H4 (cell line): ENCODE measurements at regions not wholly inside any gene's neighbourhood (a gene's known extent, or its start where the extent isn't known, plus 50 kb on each side); places are given as distances from the start of the nearest gene placed in this dataset.
"Not testable (repeated sequence)": the region's sequence is repeated elsewhere in the genome, so short reads cannot be mapped to it uniquely, and the experiment has no call there.

ENCODE experiments used
- DNase-seq: peaks from one replicate; pipeline ENCODE4 v3.0.0-alpha.2; 2015; ENCODE audit warnings: low spot score

DNA sequence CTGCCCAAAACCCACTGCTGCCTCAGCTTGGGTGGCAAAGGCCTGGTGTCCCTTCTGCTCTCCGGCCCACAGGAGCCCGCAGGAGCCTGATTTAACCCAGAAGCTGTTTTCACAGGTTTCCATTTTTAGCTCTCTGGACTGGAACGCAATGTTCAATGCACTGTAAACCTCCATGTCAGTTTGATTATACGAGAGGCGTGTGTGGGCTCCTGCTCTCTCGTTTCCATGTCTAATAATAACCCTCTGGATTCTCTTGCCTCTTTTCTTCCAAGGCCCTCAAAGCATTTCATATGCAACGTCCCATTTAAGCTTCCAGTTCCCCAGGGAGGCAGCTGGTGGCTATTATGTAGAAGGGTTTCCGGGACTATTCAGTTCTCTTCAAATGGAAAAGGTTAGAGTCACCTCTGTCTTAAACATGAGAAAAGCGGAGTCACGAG is 161.1 kb downstream of the SUDS3 start:
- DNase-seq = no peak

DNA sequence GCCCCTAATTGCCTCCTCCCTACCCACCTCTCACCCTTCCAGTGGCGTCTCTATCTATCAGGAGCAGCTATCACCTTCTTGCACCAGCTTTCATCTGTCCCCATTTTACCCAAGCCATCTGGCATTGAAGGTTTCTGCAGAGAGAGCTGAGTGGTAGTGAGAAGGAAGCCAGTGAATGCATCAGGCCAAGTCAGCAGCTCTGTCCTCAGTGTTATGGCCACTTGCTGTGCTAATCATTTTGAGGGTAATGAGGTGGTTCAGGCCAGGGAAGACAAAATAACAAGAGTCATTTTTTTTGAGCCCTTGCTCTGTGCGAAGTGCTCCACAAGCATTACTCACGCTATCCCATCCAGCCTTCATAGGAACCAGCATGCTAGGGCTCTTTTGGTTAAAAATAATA is 164.7 kb downstream of the SUDS3 start:
- DNase-seq = no peak

DNA sequence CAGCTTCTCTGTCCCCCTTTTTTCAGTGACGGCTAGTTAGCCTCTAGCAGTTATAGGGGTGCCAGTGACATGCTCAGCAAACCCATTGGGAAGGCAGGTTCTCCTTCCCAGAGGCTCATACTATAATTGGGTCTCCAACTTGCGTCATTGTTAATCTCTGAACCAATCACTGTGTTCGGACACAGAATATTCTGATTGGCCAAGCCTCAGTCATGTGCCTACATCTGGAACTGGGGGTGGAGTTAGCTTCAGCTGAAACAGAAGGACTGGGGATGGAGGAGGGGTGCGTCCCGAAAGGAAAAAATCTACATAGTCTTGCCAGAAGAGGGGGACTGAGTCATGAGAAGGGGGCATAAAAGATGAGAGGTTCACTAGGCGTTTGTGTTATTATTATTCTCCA is 165.6 kb downstream of the SUDS3 start:
- DNase-seq = peak; percentile 14

DNA sequence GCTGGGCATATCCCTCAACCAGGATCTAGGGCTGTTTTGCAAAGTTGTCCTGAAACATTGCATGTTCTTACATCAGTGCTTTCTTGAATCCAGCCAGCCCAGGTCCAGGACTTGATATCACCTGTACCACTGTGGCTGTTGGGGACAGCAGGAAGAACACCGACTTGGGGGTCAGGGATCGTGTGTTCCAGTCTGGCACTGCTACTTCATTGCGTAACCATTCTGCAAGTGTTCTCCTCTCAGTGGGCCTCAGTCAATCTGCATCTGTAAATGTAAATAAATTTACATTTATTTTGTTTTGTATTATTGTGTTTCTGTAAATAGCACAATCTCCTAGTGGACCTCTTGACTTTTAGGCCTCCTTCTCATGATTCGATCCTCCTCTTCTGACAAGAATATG is 167.3 kb downstream of the SUDS3 start:
- DNase-seq = no peak

DNA sequence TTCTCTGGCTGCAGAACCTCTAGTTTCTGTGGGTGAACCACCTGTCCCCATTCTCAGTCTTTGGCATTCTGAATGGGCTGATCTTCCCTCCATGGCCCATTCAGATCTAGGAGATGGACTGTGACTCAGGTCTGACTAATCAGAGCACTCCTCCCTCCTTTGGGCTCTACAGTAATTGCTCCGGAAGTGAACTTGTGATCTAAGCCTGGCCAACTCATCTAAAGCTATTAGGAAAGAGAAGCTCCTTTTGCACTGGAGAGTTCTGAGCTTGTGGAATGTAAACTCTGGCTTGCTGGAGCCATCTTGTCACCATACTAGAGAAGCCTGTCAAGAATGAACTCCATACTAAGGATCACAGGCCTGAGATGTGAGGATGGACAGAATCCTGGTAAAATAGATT is 168.2 kb downstream of the SUDS3 start:
- peak; percentile 62 for DNase-seq

DNA sequence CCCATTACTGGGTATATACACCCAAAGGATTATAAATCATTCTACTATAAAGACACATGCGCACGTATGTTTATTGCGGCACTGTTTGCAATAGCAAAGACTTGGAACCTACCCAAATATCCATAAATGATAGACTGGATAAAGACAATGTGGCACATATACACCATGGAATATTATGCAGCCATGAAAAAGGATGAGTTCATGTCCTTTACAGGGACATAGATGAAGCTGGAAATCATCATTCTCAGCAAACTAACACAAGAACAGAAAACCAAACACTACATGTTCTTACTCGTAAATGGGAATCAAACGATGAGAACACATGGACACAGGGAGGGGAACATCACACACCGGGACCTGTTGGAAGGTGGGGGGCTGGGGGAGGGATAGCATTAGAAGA is 171.3 kb downstream of the SUDS3 start:
- DNase-seq = not testable (repeated sequence)

DNA sequence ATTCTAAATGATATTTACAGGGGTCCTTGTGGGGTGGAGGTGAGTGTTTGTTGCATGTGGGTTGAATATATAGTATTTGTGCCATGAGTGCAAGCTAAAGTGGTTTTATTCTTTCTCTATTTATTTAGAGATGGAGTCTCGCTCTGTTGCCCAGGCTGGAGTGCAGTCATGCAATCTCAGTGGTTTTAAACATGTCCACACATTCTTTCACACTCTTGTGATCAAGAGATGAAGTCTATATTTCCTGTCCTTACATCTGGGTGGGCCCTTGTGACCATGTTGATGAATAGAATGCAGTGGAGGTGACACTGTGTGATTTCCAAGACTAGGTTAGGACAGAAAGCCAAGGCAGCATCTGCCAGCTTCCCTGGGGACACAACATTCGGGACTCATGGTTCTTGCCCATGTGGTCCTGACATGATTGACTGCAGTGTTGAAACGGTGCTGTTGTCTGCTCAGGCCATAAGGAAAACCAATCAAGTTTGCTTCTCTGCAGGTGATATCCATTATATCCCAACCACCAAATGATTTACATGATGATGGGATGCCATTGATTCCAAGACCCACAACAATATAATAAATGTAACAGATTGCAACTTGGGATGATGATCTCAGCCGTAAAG is 172.6 kb downstream of the SUDS3 start:
- DNase-seq = no peak

DNA sequence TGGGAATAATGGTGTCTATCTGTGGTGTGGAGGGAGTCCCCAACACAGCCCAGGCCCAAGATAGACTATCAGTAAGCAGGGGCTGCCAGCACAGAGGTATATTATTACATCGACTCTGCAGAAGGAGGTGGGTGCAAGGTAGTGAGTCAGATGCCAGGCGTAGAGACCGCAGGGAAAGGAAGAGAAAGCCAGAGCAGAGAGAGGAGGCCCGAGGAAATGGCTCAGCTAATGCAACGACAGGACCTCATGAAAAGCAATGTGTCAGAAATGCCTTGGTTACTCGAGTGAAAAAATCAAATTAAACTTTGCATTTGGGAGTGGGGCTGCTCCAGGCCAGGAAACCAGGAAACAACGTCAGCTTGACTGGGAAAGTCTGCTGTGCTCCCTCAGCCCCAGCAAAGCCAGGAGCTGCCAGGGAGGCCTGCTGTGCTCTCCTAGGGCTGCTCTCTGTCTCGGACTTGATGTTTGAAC is 173.2 kb downstream of the SUDS3 start:
- no peak for DNase-seq

DNA sequence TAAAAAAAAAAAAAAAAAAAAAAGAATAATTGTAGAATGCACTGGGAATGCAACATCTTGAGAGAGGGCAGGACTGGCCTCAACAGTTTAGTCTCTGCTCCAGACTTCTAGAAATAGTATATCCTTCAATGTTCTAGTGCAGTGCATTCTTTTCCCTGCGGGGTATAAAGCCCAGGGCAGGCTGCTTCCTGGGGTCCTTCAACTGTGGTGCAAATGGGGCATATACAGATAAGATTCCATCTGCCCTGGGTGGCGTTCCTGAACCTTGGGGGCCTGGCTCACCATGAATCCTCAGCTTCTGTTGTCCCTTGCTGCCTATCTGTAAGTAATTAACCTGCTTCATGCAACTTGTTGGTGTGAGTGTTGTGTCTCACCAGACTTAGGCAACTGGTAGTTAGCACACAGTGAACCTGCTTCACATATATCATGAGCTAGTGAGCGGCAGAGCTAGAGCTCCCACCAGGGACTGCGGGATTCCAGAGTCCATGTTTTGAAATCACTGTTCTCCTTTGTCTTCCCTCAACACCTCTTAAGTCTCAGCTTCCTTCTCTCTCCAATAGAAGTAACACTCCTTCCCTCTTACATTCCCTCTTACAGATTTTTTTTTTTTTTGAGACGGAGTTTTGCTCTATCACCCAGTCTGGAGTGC is 177.6 kb downstream of the SUDS3 start:
- DNase-seq = no peak

DNA sequence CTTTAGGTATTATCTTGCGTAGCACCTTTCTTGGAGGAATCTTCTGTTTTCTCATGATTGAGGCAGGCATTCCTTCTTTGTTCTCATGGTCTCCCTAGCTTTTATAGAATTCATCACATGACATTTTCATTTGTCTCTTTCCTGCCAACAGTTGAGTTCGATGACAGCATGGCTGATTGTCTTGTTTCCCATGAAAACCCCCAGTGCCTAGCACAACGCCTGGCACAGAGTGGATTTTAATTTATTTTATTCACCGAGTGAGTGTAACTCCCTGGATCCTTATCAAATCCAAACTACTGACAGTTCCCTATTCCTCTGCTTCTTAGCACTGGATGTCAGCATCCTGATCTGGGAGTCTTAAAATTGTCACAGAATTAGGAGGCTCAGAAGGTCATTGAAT is 182.6 kb downstream of the SUDS3 start:
- no peak for DNase-seq

DNA sequence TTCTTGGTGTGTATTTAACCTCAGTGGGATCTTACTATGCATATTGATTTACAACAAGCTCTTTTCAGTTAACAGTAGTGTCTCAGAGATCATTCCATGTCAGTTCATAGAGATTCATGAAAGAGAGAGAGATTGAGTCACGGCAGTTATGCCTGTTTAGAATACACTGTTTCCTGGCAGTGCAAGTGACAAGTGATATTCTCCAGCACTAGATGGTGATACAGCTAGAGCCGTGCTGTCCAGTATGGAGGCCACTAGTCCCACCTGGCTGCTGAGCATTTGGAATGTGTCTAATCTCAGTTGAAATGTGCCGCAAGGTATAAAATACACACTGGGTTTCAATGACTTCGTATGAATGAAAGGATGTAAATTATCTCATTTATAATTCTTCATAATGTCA is 184.4 kb downstream of the SUDS3 start:
- DNase-seq = no peak

DNA sequence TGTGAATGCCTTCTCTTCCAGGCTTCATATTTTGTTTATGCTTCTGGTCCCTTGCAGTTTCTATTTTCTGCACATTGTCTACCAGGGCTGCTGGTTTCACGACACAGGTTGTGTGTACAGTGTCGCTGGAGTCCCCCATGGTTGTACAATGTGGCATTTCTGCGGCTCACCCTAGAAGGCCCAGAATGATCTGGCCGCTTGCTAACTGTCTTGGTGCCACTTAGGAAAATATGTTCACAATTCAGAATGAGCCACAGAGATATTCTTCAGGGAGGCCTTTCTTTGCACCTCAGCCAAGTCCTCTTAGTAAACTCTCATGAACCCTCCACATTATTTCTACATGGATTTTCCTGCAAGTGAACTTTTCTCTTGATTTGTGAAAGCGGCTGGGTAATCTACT is 195.4 kb downstream of the SUDS3 start:
- DNase-seq = no peak

DNA sequence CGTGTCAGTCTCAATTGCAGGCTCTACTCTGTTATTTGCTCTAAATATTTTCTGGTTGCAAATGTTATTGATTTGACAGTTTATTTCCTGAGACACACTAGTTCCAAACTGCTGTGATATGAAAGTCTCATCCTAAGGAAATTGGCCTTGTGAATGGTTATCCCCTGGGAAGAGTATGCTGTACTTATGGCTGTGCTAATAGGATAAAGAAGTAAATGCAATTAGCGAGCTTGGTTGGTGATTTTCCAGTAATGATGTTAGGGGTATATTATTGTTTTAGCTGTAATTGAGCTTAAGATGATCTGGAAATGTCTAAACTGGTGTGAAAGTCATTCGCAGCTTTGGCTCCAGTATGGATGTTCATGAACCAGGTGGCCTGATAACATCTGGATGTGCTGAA is 197.9 kb downstream of the SUDS3 start:
- DNase-seq = no peak

DNA sequence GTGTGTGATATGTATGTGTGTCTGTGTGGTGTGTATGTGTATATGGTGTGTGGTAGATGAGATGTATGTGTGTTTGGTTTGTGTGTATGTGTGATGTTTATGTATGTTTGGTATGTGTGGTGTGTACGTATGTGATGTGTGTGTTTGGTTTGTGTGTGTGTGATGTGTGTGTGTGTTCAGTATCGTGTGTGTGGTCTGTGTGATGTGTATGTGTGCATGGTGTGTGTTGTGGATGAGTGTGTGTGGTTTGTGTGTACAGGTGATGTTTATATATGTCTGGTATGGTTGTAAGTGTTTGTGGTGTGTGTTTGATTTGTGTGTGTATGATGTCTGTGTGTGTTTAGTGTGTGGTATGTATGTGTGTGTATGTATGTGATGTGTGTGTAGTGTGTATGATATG is 199.4 kb downstream of the SUDS3 start:
- no peak for DNase-seq

DNA sequence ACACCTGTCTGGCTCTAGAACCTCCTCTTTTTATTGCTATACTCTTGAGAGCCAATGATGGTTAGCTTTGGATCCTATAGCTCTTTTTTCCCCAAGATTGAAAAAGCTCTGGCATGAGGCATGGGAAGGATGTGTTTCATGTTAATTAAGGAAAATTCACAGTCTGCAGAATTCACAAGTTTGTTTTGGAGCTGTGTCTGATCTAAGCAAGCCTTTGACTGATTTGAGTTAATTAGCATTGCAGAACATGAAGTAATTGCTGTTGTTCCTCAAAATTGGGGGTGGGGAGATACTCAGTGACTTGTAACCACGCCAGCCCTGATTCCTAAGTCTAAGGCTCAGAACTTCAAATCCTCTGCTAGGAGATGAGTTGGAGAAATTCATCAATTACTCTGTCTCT is 205.0 kb downstream of the SUDS3 start:
- no peak for DNase-seq

DNA sequence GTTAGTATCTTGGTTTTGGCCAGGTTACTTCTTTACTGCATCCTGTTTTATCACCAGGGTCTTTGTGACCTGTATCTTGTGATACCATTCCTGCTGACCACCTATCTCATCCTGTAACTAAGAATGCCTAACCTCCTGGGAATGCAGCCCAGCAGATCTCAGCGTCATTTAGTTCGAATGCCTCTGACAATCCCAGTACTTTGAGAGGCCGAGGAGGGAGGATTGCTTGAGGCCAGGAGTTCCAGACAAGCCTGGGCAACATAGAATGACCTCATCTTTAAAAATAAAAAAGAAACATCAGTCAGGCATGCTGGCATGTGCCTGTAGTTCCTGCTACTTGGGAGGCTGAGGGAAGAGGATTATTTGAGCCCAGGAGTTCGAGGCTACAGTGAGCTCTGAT is 206.5 kb downstream of the SUDS3 start:
- no peak for DNase-seq

DNA sequence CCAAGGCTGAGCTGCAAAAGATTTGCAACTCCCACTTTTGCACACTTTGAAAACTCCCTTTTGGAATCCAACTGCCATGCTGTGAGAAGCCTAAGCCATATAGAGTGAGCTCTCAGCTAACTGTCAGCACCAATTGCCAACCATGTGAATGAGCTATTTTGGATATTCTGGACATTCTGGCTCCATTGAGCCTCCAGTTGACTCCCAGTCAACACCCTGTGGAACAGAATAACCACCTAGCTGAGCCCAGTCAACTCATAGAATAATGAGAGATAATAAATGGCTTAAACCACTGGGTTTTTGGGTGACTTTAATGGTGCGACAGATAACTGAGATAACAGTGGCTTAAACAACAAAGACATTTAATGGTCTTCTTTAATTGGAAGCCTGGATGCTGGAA is 210.1 kb downstream of the SUDS3 start:
- no peak for DNase-seq

DNA sequence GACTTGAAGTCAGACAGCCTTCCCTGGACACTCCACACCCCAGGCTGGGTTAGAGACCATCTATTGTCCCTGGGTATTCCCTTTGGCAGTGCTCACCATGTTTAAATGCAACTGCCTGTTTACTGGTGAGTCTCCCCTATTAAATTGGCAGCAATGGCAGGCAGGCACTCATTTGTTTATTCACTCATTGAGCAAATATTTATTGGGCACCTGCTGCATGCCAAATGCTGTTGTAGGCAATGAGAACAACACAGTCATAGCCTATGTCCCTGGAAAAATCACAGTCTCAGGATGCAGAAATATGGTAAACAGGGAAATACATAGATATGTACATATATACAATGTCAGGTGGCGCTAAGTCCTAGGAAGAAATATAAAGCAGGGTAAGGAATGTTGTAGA is 212.8 kb downstream of the SUDS3 start:
- no peak for DNase-seq

DNA sequence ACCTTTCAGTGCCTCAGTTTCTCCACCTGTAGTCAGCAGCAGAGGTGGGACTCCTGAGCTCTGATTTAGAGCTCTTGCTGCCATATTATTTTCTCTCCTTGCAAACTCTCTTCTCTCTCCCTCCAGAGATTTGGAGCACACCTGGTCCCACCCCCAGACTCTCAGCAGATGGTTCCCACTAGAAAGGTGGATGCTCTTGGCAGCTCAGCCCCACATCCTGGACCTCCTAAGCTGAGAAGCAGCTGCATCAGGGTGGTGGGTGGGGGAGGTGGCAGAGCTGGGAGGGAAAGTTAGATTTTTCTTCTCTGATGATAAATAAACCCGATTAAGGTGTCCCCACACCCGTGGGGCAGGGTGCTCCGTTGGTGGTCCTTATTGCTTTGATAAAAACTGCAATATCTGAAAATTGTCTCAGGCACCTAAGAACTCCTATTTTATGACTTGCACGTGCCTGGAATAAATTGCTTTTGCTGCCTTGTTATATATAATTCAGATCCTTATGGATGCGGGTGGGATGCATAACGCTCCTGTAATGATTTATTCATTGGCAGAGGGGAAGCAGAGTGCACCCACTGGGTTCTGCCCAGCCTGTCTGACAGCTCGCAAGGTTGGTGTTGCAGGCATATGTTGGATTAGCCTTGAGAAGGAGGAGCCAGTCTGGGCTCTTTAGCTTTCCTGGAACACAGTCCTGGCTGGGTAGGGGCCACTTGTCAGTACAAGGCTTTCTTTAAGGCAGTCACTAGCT is 214.2 kb downstream of the SUDS3 start:
- DNase-seq = no peak

DNA sequence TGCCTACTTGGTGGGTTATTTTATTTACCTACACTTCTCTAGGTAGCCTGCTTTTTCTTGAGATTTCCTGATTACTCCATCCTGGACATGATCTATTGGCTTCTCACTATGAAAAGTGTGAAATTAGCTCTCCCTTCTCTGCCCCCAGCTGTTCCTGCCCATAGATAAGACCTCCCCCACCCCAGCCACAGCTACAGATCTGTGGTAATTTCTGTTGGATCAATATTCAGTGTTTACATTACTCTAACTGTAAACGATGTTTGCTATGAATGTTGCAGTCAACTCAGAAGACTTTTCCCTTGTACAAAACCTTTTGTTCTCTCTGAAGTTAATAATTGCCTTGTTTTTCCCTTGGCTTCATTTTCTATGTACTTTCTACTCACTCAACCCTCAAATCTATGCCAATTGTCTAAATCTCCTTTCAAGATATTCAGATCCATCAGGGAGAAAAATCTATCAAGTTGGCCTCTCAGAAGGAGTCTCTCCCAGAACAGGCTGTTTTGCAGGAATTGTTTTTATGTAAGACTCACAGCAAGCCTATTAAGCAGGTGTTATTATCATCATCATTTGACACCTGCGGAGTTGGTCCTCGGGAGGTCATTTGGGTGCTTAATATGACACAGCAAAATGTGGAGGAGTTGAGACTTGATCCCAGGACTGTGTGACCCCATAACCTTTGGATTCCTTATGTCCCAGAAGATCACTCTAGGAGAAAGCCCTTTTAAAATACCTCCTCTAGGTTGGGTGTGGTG is 227.4 kb downstream of the SUDS3 start:
- no peak for DNase-seq

DNA sequence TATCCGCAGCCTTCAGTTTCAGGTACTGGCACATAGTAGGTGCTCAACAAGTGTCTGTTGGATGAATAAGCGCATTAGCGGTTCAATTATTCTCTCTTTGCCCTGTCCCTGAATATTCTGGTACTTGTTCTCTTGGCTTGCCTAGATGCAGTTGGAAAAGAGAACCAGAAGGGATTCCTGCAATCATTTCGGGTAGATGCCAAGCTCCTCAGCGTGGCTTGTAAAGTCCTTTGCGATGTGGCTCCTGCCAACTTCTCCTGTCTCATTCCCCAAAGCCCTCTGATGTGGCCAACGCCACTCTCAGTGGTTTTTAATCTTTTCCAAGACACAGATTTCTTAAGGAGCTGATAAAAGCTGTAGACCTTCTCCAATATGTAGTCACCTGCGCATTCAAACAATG is 230.3 kb downstream of the SUDS3 start:
- no peak for DNase-seq

DNA sequence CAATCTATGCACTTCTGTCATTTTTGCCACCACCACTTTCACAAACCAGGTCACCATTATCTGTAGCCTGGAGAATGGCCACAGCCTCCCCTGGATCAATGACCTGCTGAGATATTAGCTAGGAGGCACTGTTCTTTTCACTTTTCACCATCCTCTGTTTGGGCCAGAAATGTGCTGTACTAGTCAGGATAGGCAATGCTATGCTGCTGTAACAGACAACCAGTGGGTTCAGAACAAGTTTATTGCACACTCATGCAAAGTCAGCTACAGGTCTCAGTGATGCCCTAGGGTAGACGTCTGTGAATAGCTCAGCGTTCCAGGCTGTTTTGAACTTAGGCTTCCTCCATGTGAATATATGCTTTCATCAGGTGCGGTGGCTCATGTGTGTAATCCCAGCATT is 231.5 kb downstream of the SUDS3 start:
- DNase-seq = no peak
